NCI-H748 (cell line): ENCODE measurements at regions not wholly inside any gene's neighbourhood (a gene's known extent, or its start where the extent isn't known, plus 50 kb on each side); places are given as distances from the start of the nearest gene placed in this dataset.
A peak's percentile ranks its signal among the peaks of the same experiment; 100 is the strongest.
"Not testable (repeated sequence)": the region's sequence is repeated elsewhere in the genome, so short reads cannot be mapped to it uniquely, and the experiment has no call there.

Experiments used
- DNase-seq: peaks from one replicate; lab custom pipeline; 2025; ENCODE audit not compliant: unreplicated experiment; lab: John Stamatoyannopoulos, UW

DNA sequence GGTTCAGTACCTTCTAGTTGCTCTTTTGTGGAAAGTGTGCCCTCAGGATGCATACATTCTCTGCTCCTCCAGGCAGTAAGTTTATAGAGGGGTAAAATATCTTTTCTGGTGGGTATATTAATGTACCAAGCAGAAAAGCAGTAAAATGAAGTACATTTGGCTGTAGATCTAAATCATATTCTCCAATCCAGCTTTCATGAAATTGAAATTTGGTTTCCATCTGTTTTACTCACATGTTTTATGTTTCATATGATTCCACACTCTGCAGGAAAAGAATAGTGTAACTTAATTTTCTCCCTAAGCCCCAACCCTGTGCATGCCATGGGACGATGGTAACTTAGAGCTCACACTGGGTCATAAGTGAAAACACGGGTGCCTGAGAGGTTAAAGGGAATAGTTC is 172.3 kb downstream of the AKAIN1 start:
- DNase-seq: no peak

DNA sequence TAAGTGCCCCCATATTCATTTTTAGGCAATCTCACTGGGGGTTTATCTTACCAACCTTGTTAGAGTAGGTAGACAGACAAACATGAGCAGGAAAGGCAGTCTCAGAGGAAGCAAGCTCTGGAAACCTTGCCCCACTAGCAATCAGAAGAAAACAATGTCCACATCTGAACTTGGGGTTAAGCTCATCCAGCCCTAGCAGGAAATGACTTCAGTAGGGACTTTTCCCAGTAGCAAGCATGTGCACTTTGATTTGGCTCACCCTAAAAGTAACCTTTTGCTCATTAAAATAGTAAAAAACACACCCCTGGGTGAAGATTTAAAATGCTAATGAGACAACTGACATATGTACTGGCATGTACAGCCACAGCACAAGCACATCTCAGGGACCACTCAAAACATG is 175.5 kb downstream of the AKAIN1 start:
- DNase-seq: no peak

DNA sequence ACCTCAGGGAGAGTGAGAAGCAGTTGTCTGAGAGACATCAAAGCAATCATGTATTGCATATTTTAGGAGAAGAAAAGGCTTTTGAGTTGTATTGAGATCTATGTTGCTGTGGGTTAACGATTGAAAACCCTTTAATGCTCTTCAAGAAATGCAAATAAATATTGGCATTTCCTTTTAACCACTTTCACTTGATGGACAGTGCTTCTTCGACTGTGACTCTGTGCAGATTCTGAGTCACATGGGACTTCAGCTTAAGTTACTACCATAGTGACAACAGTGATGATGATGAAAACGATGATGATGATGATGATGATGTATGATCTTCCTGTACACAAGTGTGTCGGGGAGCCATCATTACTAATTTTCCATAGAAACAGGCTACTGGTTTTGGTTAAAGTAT is 181.8 kb downstream of the AKAIN1 start:
- no peak for DNase-seq

DNA sequence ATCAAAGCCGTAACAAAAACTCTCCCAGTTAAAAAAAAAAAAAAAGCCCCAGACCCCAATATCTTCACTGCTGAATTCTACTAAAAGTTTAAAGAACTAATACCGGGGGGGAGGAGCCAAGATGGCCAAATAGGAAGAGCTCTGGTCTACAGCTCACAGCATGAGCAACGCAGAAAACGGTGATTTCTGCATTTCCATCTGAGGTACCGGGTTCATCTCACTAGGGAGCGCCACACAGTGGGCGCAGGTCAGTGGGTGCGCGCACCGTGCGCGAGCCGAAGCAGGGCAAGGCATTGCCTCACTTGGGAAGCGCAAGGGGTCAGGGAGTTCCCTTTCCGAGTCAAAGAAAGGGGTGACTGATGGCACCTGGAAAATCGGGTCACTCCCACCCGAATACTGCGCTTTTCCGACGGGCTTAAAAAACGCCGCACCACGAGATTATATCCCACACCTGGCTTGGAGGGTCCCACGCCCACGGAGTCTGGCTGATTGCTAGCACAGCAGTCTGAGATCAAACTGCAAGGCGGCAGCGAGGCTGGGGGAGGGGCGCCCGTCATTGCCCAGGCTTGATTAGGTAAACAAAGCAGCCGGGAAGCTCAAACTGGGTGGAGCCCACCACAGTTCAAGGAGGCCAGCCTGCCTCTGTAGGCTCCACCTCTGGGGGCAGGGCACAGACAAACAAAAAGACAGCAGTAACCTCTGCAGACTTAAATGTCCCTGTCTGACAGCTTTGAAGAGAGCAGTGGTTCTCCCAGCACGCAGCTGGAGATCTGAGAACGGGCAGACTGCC is 192.8 kb downstream of the AKAIN1 start:
- not testable (repeated sequence) for DNase-seq

DNA sequence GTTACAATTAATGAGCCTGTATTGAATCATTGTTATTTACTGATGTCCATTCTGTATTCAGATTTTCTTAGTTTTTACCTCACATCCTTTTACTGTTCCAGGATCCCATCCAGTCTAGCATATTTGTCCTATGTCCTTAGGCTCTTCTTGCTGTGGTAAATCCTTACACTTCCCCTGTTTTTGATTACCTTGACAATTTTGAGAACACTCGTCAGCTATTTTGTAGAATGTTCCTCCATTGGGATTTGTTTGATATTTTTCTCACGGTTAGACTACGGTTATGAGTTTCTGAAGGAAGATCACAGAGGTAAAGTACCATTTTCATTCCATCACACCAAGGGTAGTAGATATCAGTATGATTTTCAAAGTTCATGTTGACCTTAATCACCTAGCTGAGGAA is 202.3 kb downstream of the AKAIN1 start:
- DNase-seq: no peak

DNA sequence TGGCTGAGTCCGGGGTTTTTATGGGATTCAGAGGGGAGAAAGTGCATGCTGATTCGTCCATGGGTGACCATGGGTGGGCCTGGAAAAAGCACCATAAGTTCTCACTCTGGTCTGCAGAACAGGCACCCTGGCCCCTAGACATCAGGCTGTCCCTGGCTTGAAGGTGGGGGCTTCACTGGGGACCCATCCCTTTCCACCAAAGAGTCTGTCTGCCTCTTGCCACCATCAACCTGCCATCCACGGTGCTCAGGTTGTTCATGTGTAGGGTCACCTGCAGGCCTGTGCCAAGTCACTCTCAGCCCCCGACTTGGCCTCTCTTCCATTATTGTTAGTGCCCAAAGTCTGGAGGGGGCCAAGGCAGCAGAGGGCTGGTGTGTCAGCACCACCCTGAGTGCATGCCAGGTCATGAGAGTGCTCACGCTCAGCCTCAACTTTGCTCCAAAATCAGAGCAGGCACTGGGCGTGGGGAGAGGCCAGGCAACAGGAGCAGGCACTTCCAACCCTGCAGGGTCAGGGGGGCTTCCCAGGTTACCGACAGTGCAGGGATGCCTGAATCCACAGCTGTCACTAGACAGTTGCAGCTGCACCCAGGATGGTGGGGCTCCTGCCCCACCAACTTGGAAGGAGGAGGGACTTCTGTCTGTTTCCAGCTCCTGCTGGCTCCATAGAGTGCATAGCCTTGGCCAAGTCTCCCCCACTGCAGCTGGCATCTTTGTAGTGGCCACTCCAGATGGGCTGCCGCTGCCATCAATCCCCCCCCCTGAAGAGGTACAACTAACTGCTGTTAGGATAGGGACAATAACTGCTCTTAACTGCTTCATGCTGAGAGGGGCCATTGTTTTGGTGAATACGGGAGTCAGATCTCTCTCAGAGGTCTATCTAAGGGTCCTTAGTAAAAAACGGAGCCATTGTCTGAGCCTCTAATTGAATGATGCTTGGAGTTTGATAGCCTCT is 209.3 kb downstream of the AKAIN1 start:
- DNase-seq: peak; percentile 59

DNA sequence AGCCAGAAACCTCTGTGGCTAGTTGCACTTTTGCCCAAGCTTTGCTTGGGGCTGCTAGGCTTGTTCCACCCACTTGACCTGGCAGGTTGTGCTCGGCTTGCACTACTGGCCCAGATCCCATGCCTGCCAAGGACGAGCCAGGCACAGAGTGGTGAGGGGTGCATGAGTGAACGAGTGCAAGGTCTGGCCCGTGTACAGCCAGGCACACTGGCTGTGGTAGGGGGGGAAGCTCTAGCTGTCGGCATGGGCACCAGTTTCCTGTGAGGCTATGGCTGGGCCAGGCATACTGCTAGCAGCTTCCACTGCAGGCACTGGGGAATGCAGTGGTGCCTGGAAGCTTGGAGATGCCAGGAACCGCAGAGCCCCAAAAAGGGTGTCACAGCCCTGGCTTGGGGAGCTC is 210.4 kb downstream of the AKAIN1 start:
- no peak for DNase-seq

DNA sequence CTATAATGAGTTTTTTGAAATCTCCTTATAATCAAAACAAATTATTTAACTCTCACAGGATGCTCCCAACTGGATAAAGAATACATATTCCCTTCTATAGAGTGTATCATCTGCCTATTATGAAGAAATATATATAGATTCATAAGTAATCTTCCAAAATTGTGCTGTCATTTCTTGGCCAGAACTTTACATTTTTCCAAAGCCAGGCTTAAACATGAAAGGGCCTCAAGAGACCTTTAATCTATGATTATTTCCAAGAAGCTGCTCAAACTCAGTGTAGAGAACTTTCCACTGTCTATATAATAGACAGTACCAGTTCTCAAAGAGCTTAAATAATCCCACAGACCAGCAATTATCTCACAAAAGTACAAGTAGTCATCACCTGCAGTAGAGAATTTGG is 211.0 kb downstream of the AKAIN1 start:
- DNase-seq: no peak

DNA sequence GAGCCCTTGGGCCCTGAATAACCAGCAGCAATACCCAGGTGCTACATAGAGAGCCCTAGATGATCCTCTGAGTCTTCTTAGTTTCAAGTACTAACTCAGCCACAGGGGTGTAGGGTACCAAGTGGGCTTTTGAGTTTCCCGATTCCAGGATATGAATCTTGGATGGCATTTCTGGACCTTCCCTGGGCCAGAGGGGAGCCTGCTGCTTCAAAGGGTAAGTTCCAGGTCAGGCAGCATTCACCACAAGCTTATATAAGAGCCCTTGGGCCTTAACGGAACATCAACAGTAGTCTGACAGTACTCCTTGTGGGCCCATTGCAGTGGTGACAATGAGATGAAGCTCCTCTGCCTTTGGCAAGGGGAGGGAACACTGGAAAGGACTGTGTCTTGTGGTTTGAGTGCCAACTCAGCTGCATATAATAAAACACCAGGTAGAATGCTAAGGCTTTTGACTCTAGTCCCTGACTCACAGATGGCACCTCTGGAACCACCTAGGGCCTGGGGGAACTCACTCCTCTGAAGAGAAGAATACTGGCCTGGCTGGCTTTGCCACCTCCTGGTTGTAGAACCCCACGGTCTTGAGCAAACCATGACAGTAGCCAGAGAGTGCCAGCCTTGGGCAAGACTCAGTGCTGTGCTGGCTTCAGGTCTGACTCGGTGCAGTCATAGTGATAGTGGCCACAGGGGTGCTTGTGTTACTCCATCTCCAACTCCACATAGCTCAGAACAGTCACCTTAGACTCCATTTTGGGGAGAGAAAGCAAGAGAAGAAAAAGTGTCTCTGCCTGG is 235.7 kb downstream of the AKAIN1 start:
- no peak for DNase-seq

DNA sequence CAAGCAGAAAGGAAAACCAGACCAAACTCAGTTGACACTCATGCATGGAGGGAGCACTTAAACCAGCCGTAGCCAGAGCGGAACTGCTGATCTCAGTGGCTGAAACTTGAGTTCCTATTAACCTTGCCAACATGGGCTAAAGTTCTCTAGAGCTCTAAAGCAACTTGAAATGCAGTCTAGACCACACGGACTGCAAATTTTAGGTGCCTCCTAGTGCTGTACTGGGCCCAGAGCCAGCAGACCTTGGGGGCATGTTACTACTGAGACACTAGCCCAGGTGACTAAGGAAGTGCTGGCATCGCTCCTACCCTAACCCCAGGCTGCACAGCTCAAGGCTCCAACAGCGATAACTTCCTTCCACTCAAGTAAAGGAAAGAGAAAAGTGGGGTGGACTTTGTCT is 236.5 kb downstream of the AKAIN1 start:
- DNase-seq: no peak

DNA sequence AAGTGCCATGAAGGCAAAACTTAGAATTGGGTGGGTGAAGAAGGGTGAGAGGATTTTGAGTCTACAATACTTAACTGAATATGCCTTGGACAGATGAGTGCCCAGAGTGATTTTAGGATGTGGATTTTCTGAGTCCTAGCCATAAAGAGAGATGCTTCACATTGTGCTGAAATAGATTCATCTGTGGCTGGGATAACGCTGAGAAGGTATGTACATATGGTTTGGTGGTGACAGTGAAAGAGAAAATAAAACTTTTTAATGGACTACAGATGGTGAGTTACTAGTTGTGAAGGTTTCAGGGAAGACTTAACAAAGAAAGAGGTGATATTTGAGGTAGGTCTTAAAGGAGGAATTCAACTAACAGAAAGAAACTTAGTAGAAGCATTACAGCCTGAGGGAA is 265.8 kb downstream of the AKAIN1 start:
- no peak for DNase-seq

DNA sequence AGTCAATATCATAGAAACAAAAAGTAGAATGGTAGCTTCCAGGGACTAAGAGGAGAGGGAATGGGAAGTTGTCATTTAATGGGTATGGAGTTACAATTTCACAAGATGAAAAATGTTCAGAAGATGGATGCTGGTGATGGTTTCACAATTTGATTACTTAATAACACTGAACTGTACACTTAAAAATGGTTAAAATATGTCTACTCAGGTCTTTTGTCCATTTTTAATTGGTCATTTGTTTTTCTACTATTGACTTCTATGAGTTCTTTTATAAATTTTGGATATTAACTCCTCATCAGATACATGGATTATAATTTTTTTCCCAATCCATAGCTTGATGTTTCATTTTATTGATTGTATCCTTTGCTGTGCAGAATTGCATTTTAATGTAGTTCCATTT is 275.5 kb downstream of the AKAIN1 start:
- DNase-seq: no peak

DNA sequence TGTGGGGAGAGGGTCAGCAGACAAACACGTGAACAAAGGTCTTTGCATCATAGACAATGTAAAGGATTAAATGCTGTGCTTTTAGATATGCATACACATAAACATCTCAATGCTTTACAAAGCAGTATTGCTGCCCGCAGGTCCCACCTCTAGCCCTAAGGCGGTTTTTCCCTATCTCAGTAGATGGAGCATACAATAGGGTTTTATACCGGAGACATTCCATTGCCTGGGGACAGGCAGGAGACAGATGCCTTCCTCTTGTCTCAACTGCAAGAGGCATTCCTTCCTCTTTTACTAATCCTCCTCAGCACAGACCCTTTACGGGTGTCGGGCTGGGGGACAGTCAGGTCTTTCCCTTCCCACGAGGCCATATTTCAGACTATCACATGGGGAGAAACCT is 279.5 kb downstream of the AKAIN1 start:
- not testable (repeated sequence) for DNase-seq

DNA sequence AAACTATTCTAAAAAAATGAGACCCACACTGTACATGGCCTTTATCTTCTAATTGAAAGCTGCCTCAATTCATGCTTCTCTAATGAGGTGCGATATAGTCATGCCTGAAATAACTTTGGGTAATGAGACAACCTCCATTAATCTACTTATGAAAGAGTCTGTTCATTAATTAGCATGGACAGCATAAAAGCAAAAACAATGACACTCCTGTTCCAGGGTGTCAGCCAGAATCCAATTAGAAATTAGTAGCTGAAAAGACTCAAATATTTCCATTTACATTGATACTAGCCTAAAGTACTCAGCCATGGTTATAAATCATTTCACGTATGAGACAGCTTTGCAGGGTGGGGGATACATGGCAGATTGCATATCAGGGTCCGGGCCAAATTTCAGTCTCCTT is 288.7 kb downstream of the AKAIN1 start:
- no peak for DNase-seq

DNA sequence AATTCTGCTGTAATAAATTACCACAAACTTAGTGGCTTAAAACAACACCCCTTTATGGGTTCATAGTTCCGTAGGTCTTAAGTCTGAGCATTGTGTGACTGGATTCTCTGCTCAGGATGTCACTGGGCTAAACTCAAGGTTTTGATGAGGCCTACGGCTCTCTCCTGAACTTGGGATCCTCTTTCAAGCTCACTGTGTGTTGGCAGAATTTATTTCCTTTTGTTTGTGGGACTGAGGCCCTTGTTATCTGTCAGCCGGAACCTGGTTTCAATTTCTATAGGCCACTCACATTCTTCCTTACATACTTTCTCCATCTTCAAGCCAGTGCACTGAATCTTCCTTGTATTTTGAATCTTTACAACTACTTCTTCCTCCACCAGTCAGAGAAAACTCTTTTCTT is 290.2 kb downstream of the AKAIN1 start:
- no peak for DNase-seq

DNA sequence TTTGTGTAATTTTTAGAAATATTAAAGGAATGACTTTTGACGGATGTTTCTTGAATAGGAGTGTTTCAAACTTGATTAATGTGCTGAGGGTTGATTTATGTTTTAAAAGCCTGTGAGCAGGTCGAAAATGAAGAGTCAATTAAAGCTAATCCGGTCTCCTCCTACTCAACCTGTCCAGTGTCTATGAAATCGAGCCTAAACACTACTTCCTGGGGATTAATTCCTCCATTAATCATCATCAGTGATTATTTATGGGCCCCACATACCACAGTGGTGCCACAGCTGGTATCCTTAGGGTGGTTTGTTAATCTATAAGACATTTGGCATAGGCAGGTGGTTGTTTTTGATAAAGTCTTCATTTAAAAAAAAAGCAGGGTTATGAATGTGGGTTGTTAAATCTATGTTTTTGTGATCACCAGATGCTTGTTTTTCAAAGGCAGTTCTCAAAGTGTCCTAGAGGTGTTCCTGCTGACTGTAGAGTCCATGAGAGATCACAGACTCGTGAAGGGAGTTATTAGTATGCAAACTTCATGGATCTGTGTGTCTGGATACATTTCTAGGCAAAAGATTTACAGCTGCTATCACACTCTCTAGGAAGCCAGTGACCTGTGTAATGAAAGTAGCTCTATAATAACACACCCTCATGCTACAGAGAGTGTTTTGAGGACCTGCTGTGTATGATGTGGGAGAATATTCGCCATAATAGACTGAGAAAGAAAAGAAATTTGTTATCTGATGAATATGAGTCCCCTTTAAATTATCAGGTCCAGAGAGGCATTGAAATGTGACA is 308.6 kb downstream of the AKAIN1 start:
- no peak for DNase-seq

DNA sequence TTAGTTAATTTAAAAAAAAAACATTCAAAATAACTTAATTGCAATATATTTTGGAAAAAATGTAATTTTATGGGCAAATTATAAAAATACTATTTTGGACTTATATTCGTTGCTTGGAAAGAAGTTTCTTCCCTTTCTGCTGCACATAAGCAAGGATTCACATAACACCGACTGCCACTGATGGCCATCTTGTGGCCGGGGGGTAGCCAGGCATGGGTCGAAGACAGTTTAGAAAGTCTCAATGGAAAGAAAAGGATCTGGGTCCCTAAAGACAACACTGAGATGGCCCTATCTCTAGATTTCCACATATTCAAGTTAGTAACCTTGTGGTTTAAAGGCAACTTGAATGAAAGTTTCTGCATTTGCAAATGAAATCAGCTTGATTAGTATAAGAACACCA is 318.6 kb downstream of the AKAIN1 start:
- no peak for DNase-seq

DNA sequence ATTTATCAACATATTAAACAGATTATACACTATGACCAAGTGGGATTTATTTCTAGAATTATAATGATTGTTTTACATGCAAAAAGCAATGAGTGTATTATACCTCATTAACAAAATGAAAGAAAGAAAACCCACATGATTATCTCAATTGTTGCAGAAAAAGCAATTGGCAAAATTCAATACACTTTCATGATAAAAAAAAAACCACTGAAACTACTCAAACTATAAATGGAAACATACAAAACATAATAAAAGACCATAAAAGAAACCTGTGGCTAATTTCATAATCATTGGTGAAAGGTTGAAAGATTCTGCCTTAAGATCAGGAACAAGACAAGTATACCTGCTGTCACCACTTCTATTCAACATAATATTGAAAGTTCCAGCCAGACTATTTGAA is 325.9 kb downstream of the AKAIN1 start:
- no peak for DNase-seq

DNA sequence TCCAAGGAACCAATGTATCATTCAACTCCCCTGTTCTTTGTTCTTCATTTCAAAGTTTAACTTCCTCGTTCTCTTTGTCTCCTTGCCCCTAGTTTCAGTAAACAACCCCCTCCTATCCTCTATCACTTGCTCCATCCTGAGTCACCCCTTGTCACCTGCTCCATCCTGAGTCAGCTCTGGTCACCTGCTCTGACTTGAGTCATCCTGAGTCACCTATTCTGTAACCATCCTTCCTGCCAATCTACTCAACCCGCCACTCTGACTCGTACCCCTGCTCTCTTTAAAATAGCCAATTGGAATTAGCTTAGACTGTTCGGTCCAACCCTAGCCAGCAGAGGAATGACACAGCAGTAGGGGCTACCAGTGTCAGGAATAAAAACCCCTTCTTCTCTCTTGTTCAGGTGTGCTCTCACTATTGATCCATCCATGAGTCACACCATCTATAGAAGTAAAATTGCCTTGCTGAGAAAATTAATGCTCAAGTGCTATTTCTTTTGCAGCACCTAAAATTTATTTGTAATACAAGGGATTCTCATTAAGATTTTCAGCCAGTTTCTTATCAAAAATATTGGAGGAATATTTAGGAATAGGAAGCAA is 326.8 kb downstream of the AKAIN1 start:
- DNase-seq: no peak

DNA sequence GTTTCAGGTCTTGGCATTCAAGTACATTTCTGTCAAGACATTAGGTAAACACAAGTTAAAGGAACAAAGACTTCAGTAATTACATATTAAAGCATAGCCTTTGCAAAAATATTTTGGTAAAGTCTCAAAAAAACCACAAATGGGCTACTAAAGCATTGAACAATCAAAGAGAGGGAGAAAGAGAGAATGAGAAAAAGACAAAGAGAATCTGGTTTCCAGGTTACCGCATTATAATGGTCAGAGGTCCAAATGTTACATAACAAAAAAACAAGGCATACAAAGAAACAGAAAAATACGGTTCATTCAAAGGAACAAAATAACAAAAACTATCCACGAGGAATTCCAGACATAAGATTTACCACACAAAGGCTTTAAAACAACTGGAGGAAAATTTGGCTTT is 327.9 kb downstream of the AKAIN1 start:
- DNase-seq: no peak
